CD14-positive monocyte (primary cell): ENCODE measurements at regions not wholly inside any gene's neighbourhood (a gene's known extent, or its start where the extent isn't known, plus 50 kb on each side); places are given as distances from the start of the nearest gene placed in this dataset.
A peak's percentile ranks its signal among the peaks of the same experiment; 100 is the strongest.

Experiments used
- DNase-seq, 3 donors: peaks; one replicate each; pipeline ENCODE4 v3.0.0-alpha.2; 2011 to 2022
- H2AFZ ChIP-seq: 2 replicates; pipeline ENCODE4 v1.6.0; 2012; ENCODE audit warnings: mild to moderate bottlenecking, low read depth, low read length, inconsistent platforms; ENCODE audit not compliant: insufficient read depth, poor library complexity, severe bottlenecking
- H3K27ac ChIP-seq, 2 donors: 1 replicate in 1 of 2; 2 replicates in 1 of 2; pipeline ENCODE4 v1.5.1; 2012 to 2013; ENCODE audit warnings: low read length in 2 of 2, control low read depth in 1 of 2, inconsistent platforms in 1 of 2, low read depth in 1 of 2, mild to moderate bottlenecking in 1 of 2
- H3K27me3 ChIP-seq, 2 donors: one replicate each; pipeline versions ENCODE4 v1.6.0 to v1.6.1; 2011 to 2013; ENCODE audit warnings: low read length in 2 of 2; ENCODE audit not compliant: control insufficient read depth in 2 of 2, insufficient read depth in 2 of 2
- H3K36me3 ChIP-seq, 2 donors: replicated peaks in 1 of 2; 1 replicate in 1 of 2; 2 replicates in 1 of 2; pipeline versions ENCODE4 v1.5.1 to v1.6.1; 2012 to 2013; ENCODE audit warnings: low read length in 2 of 2, control low read depth in 1 of 2, inconsistent platforms in 1 of 2, mild to moderate bottlenecking in 1 of 2; ENCODE audit not compliant: insufficient read depth in 2 of 2, control insufficient read depth in 1 of 2
- H3K4me1 ChIP-seq, 2 donors: 1 replicate in 1 of 2; 2 replicates in 1 of 2; pipeline versions ENCODE4 v1.5.1 to v1.6.1; 2012 to 2013; ENCODE audit warnings: low read length in 2 of 2, control low read depth in 1 of 2, inconsistent platforms in 1 of 2, mild to moderate bottlenecking in 1 of 2, moderate library complexity in 1 of 2; ENCODE audit not compliant: insufficient read depth in 2 of 2, control insufficient read depth in 1 of 2
- H3K4me2 ChIP-seq: replicated peaks from 2 replicates; pipeline ENCODE3; 2012; ENCODE audit warnings: low read length, moderate library complexity, mild to moderate bottlenecking; ENCODE audit not compliant: poor library complexity, severe bottlenecking; ENCODE audit errors: extremely low read depth
- H3K4me3 ChIP-seq, 3 experiments: fragments of 200-600 bp in 1 of 3; sonication (generic) in 1 of 3; replicated peaks in 1 of 3; 1 replicate in 2 of 3; 2 replicates in 1 of 3; pipeline ENCODE4 v1.5.1; 2011 to 2013; ENCODE audit warnings: low read length in 3 of 3, mild to moderate bottlenecking in 3 of 3, control low read depth in 2 of 3, low read depth in 2 of 3, inconsistent platforms in 1 of 3, moderate library complexity in 1 of 3
- H3K79me2 ChIP-seq: 2 replicates; pipeline ENCODE4 v1.6.0; 2012; ENCODE audit warnings: mild to moderate bottlenecking, control low read depth, inconsistent platforms, low read length, moderate library complexity; ENCODE audit not compliant: insufficient read depth
- H3K9ac ChIP-seq: 2 replicates; pipeline ENCODE4 v1.6.0; 2017; ENCODE audit warnings: low read length, mild to moderate bottlenecking; ENCODE audit not compliant: insufficient read depth, poor library complexity, severe bottlenecking
- H3K9me3 ChIP-seq, 2 donors: replicated peaks in 1 of 2; 1 replicate in 1 of 2; 2 replicates in 1 of 2; pipeline versions ENCODE4 v1.5.1 to v1.6.1; 2012 to 2013; ENCODE audit warnings: low read length in 2 of 2, control low read depth in 1 of 2; ENCODE audit not compliant: control insufficient read depth in 1 of 2, insufficient read depth in 1 of 2
- H4K20me1 ChIP-seq: 2 replicates; pipeline ENCODE4 v1.6.0; 2012; ENCODE audit warnings: mild to moderate bottlenecking, low read length, control low read depth, moderate library complexity; ENCODE audit not compliant: insufficient read depth
- H3K27ac Mint-ChIP-seq, 7 donors: one replicate each; pipeline ENCODE4 v1.8.0; 2020; ENCODE audit warnings: mild to moderate bottlenecking in 7 of 7, mixed read lengths in 7 of 7, moderate library complexity in 6 of 7, inconsistent platforms in 2 of 7
- H3K27me3 Mint-ChIP-seq, 3 donors: one replicate each; pipeline ENCODE4 v1.8.0; 2021 to 2022; ENCODE audit warnings: low read depth in 3 of 3, mild to moderate bottlenecking in 3 of 3, mixed read lengths in 3 of 3, moderate library complexity in 3 of 3, inconsistent platforms in 1 of 3
- H3K36me3 Mint-ChIP-seq, 2 donors: one replicate each; pipeline ENCODE4 v1.8.0; 2020; ENCODE audit warnings: mixed read lengths in 2 of 2, inconsistent platforms in 1 of 2, mild to moderate bottlenecking in 1 of 2
- H3K4me1 Mint-ChIP-seq: one replicate; pipeline ENCODE4 v1.8.0; 2020; ENCODE audit warnings: mild to moderate bottlenecking, mixed read lengths
- H3K4me3 Mint-ChIP-seq, 2 donors: one replicate each; pipeline ENCODE4 v1.8.0; 2020; ENCODE audit warnings: mild to moderate bottlenecking in 2 of 2, mixed read lengths in 2 of 2, moderate library complexity in 1 of 2
- H3K9me3 Mint-ChIP-seq, 7 donors: one replicate each; pipeline ENCODE4 v1.8.0; 2020 to 2022; ENCODE audit warnings: mixed read lengths in 7 of 7, mild to moderate bottlenecking in 6 of 7, moderate library complexity in 6 of 7, inconsistent platforms in 2 of 7
- WGBS: methylation state at CpG from one replicate; pipeline ENCODE4 v1.1.5; 2013; ENCODE audit warnings: missing lambda C conversion rate; ENCODE audit not compliant: insufficient coverage; 5-methylcytosine and 5-hydroxymethylcytosine counted together
- intact Hi-C, 2 donors: fragments of 100-400 bp; cut with micrococcal nuclease; formaldehyde crosslinking; loops; one replicate each; pipeline versions ENCODE4 v1.15.0 to v1.15.1; 2023
- TF ChIP-seq, protein P1 (sequence below): fragments of 200-600 bp; IDR thresholded peaks from one replicate; pipeline ENCODE4 v1.8.0; 2022; ENCODE audit warnings: antibody characterized with exemption, mild to moderate bottlenecking

DNA sequence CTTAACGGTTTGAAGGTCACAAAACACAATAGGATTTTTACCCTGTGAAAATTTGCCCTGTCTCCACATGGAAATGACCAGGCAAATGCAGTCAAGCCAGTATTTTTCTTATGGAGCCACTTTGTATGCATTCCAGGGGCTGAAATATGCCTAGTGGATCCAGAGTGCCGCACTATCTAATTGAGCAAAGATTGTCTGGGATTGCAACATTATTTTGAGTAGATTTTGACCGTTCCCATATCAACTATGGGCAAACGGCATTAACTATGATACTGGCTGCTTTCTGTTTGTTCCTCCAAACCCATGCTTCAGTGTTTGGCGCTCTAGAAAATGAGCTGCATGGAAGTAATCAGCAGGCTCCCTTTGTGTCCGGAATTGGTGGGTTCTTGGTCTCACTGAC lies 223.0 kb downstream of the BTG1 start:
- TF ChIP-seq, protein P1, sequence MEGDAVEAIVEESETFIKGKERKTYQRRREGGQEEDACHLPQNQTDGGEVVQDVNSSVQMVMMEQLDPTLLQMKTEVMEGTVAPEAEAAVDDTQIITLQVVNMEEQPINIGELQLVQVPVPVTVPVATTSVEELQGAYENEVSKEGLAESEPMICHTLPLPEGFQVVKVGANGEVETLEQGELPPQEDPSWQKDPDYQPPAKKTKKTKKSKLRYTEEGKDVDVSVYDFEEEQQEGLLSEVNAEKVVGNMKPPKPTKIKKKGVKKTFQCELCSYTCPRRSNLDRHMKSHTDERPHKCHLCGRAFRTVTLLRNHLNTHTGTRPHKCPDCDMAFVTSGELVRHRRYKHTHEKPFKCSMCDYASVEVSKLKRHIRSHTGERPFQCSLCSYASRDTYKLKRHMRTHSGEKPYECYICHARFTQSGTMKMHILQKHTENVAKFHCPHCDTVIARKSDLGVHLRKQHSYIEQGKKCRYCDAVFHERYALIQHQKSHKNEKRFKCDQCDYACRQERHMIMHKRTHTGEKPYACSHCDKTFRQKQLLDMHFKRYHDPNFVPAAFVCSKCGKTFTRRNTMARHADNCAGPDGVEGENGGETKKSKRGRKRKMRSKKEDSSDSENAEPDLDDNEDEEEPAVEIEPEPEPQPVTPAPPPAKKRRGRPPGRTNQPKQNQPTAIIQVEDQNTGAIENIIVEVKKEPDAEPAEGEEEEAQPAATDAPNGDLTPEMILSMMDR: no peak
- H3K27me3 Mint-ChIP-seq: peaks cover 0 to 3% (median 0%) of the 10 kb centered on the region in 3 donors
- Histone ChIP-seq H3K27me3 (no peaks in the 10 kb centered on the region), H3K4me2 (no peak overlapping the region), H3K9me3 (peaks cover 0 to 12% of the 10 kb centered on the region in 2 donors), H3K4me3 (no peak overlapping the region), H4K20me1 (no peaks in the 10 kb centered on the region), H3K9ac (no peak overlapping the region), H3K79me2 (no peaks in the 10 kb centered on the region), H3K4me1 (no peaks in the 10 kb centered on the region), H3K36me3 (no peaks in the 10 kb centered on the region), H2AFZ (no peak overlapping the region), H3K27ac (no peak overlapping the region)
- peaks cover 4 to 17% (median 9%) of the 10 kb centered on the region in 7 donors for H3K9me3 Mint-ChIP-seq
- no peaks in the 10 kb centered on the region for H3K36me3 Mint-ChIP-seq
- no peaks in the 10 kb centered on the region for H3K4me1 Mint-ChIP-seq
- 94% methylated on average over 6 of the region's 6 CpGs for WGBS
- H3K27ac Mint-ChIP-seq: no peak overlapping the region
- no peak for DNase-seq
- intact Hi-C loops: no loop called here
- H3K4me3 Mint-ChIP-seq: no peak overlapping the region

DNA sequence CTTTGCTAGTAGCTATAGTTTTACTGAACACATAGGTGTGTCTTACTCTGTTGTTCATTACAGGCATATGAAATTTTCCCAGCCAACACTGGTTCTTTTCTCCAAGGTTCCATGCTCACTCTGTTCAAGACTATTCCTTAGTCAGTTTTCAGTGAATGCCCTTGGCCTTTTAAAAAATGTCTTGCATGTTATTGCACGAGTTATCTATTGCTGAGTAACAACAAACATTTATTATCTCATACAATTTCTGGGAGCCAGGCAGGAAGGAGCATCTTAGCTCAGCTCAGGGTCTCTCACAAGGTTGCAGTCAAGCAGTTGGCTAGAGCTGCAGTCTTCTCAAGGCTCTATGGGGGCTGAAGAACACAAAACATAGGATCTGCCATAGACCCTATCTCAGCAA lies 223.5 kb downstream of the BTG1 start:
- peaks cover 0 to 12% of the 10 kb centered on the region in 2 donors for H3K9me3 ChIP-seq
- no peak overlapping the region for H3K4me3 ChIP-seq
- H3K36me3 ChIP-seq: no peaks in the 10 kb centered on the region
- intact Hi-C loops: no loop called here
- H3K4me1 ChIP-seq: no peaks in the 10 kb centered on the region
- H3K4me1 Mint-ChIP-seq: no peaks in the 10 kb centered on the region
- H3K79me2 ChIP-seq: no peaks in the 10 kb centered on the region
- H4K20me1 ChIP-seq: no peaks in the 10 kb centered on the region
- no peaks in the 10 kb centered on the region for H3K36me3 Mint-ChIP-seq
- TF ChIP-seq, protein P1: no peak
- H3K27me3 ChIP-seq: no peaks in the 10 kb centered on the region
- H2AFZ ChIP-seq: no peak overlapping the region
- no peak overlapping the region for H3K4me2 ChIP-seq
- H3K27ac ChIP-seq: no peak overlapping the region
- no peak for DNase-seq
- H3K27ac Mint-ChIP-seq: peak overlapping the region in 1 of 7 donors; percentile 35
- H3K9ac ChIP-seq: no peak overlapping the region
- peaks cover 4 to 17% (median 9%) of the 10 kb centered on the region in 7 donors for H3K9me3 Mint-ChIP-seq
- H3K4me3 Mint-ChIP-seq: no peak overlapping the region
- peaks cover 0 to 3% (median 0%) of the 10 kb centered on the region in 3 donors for H3K27me3 Mint-ChIP-seq
- WGBS: no CpG with 5 or more reads among the region's 1 CpG
